DOHH2 (cell line): ENCODE measurements at regions not wholly inside any gene's neighbourhood (a gene's known extent, or its start where the extent isn't known, plus 50 kb on each side); places are given as distances from the start of the nearest gene placed in this dataset.

Experiments used
- EZH2phosphoT487 ChIP-seq: fragments of 200-600 bp; sonication (generic); IDR thresholded peaks from 2 replicates; pipeline ENCODE4 v1.6.1; 2017; ENCODE audit warnings: borderline replicate concordance, mild to moderate bottlenecking, antibody characterized with exemption, low read length, moderate library complexity, mixed read lengths
- TF ChIP-seq, protein P1 (sequence below): fragments of 200-600 bp; sonication (generic); IDR thresholded peaks from one replicate; pipeline ENCODE4 v1.5.1; 2014; ENCODE audit warnings: antibody characterized with exemption, mild to moderate bottlenecking, low read depth, low read length; ENCODE audit not compliant: poor library complexity, severe bottlenecking

DNA sequence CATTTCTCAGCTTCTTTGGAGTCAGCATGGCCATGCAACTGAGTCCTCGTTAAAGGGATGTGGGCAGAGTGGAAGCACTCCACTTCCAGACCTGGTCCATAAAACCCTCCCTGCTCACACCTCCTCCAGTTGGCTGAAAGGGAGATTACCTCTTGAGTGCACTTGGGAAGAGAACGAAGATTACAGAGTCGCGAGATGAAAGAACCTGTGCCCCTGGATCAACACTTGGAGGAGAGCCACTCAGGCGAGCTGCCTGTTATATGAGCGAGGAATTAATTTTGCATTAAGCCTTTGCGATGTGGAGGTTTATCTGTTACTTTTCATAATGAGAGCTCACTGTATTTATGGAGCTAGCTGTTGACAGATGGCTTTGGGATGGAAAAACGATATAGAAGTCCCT is 147.9 kb downstream of the MAF start:
- TF ChIP-seq EZH2phosphoT487 = no peak
- TF ChIP-seq, protein P1, sequence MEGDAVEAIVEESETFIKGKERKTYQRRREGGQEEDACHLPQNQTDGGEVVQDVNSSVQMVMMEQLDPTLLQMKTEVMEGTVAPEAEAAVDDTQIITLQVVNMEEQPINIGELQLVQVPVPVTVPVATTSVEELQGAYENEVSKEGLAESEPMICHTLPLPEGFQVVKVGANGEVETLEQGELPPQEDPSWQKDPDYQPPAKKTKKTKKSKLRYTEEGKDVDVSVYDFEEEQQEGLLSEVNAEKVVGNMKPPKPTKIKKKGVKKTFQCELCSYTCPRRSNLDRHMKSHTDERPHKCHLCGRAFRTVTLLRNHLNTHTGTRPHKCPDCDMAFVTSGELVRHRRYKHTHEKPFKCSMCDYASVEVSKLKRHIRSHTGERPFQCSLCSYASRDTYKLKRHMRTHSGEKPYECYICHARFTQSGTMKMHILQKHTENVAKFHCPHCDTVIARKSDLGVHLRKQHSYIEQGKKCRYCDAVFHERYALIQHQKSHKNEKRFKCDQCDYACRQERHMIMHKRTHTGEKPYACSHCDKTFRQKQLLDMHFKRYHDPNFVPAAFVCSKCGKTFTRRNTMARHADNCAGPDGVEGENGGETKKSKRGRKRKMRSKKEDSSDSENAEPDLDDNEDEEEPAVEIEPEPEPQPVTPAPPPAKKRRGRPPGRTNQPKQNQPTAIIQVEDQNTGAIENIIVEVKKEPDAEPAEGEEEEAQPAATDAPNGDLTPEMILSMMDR = no peak
